H9 (cell line): ENCODE measurements at regions not wholly inside any gene's neighbourhood (a gene's known extent, or its start where the extent isn't known, plus 50 kb on each side); places are given as distances from the start of the nearest gene placed in this dataset.
A peak's percentile ranks its signal among the peaks of the same experiment; 100 is the strongest.

Experiments used
- DNase-seq: peaks from one replicate; pipeline ENCODE4 v3.0.0-alpha.2; 2017
- H2AFZ ChIP-seq: one replicate; pipeline ENCODE4 v1.6.1; 2013; ENCODE audit warnings: mild to moderate bottlenecking, low read length, control low read depth, moderate library complexity
- H2AK5ac ChIP-seq: 2 replicates; pipeline ENCODE4 v1.6.1; 2013; ENCODE audit warnings: low read length, control low read depth, mixed read lengths; ENCODE audit not compliant: insufficient read length
- H2BK120ac ChIP-seq: one replicate; pipeline ENCODE4 v1.6.1; 2013; ENCODE audit warnings: low read depth, mild to moderate bottlenecking, low read length, control low read depth, inconsistent platforms; ENCODE audit not compliant: poor library complexity, severe bottlenecking
- H2BK12ac ChIP-seq: 2 replicates; pipeline ENCODE4 v1.6.1; 2013; ENCODE audit warnings: low read length, control low read depth, mixed read lengths, low read depth; ENCODE audit not compliant: insufficient read length
- H2BK15ac ChIP-seq: 2 replicates; pipeline ENCODE4 v1.6.1; 2013; ENCODE audit warnings: low read depth, low read length, control low read depth
- H2BK20ac ChIP-seq: one replicate; pipeline ENCODE4 v1.6.1; 2013; ENCODE audit warnings: low read depth, mild to moderate bottlenecking, low read length, control low read depth, inconsistent platforms; ENCODE audit not compliant: poor library complexity, severe bottlenecking
- H2BK5ac ChIP-seq: 2 replicates; pipeline ENCODE4 v1.6.1; 2013; ENCODE audit warnings: low read length, control low read depth, mixed read lengths; ENCODE audit not compliant: insufficient read length
- H3K14ac ChIP-seq: 2 replicates; pipeline ENCODE4 v1.6.1; 2013; ENCODE audit warnings: low read length, control low read depth; ENCODE audit not compliant: insufficient read depth
- H3K18ac ChIP-seq: 2 replicates; pipeline ENCODE4 v1.6.1; 2013; ENCODE audit warnings: low read depth, mild to moderate bottlenecking, mixed read lengths, low read length, control low read depth; ENCODE audit not compliant: insufficient read length
- H3K23ac ChIP-seq: 2 replicates; pipeline ENCODE4 v1.6.1; 2013; ENCODE audit warnings: low read length, control low read depth, mixed read lengths, low read depth; ENCODE audit not compliant: insufficient read length
- H3K23me2 ChIP-seq: 2 replicates; pipeline ENCODE4 v1.6.1; 2013; ENCODE audit warnings: low read depth, mild to moderate bottlenecking, mixed read lengths, low read length, control low read depth; ENCODE audit not compliant: insufficient read length, poor library complexity, severe bottlenecking
- H3K27ac ChIP-seq: 2 replicates; pipeline ENCODE4 v1.5.1; 2013; ENCODE audit warnings: low read length, control low read depth, mixed read lengths, low read depth; ENCODE audit not compliant: insufficient read length
- H3K27me3 ChIP-seq: 2 replicates; pipeline ENCODE4 v1.6.1; 2013; ENCODE audit warnings: low read length, control low read depth, inconsistent platforms; ENCODE audit not compliant: insufficient read depth
- H3K4ac ChIP-seq: 2 replicates; pipeline ENCODE4 v1.6.1; 2013; ENCODE audit warnings: low read depth, mild to moderate bottlenecking, control low read depth, inconsistent platforms, low read length, moderate library complexity
- H3K4me1 ChIP-seq: 2 replicates; pipeline ENCODE4 v1.6.1; 2013; ENCODE audit warnings: low read length, control low read depth, inconsistent platforms; ENCODE audit not compliant: insufficient read depth
- H3K4me2 ChIP-seq: 2 replicates; pipeline ENCODE4 v1.6.1; 2013; ENCODE audit warnings: low read length, control low read depth, mixed read lengths; ENCODE audit not compliant: insufficient read length, insufficient read depth
- H3K56ac ChIP-seq: 2 replicates; pipeline ENCODE4 v1.6.1; 2013; ENCODE audit warnings: low read depth, mild to moderate bottlenecking, mixed read lengths, low read length, control low read depth; ENCODE audit not compliant: insufficient read length
- H3K79me1 ChIP-seq: 2 replicates; pipeline ENCODE4 v1.6.1; 2013; ENCODE audit warnings: low read depth, mild to moderate bottlenecking, moderate library complexity, low read length, control low read depth, inconsistent platforms; ENCODE audit not compliant: insufficient read depth, poor library complexity, severe bottlenecking
- H3K79me2 ChIP-seq: 2 replicates; pipeline ENCODE4 v1.6.1; 2013; ENCODE audit warnings: low read length, control low read depth, inconsistent platforms; ENCODE audit not compliant: insufficient read depth
- H3K9ac ChIP-seq: 2 replicates; pipeline ENCODE4 v1.6.1; 2013; ENCODE audit warnings: low read length, control low read depth, mixed read lengths; ENCODE audit not compliant: insufficient read length; ENCODE audit errors: extremely low read depth
- H3K9me3 ChIP-seq: one replicate; pipeline ENCODE4 v1.6.1; 2013; ENCODE audit warnings: low read depth, low read length, inconsistent platforms; ENCODE audit not compliant: control insufficient read depth
- H3T11ph ChIP-seq: one replicate; pipeline ENCODE4 v1.6.1; 2013; ENCODE audit warnings: mild to moderate bottlenecking, low read length, control low read depth, inconsistent platforms
- H4K20me1 ChIP-seq: one replicate; pipeline ENCODE4 v1.6.1; 2013; ENCODE audit not compliant: control insufficient read depth, insufficient read length, insufficient read depth
- H4K5ac ChIP-seq: 2 replicates; pipeline ENCODE4 v1.6.1; 2013; ENCODE audit warnings: low read depth, mild to moderate bottlenecking, mixed read lengths, low read length, control low read depth; ENCODE audit not compliant: insufficient read length
- H4K8ac ChIP-seq: replicated peaks from 2 replicates; pipeline ENCODE4 v1.6.1; 2013; ENCODE audit warnings: low read length, control low read depth, mixed read lengths, low read depth; ENCODE audit not compliant: insufficient read length
- H4K91ac ChIP-seq: 2 replicates; pipeline ENCODE4 v1.6.1; 2013; ENCODE audit warnings: low read depth, mild to moderate bottlenecking, moderate library complexity, mixed read lengths, low read length, control low read depth; ENCODE audit not compliant: insufficient read length
- H3K27ac Mint-ChIP-seq, 3 experiments: 2 replicates in 2 of 3; 3 replicates in 1 of 3; pipeline ENCODE4 v1.8.0; 2020 to 2021; ENCODE audit warnings: mixed read lengths in 3 of 3, mild to moderate bottlenecking in 1 of 3, moderate library complexity in 1 of 3
- H3K27me3 Mint-ChIP-seq: 2 replicates; pipeline ENCODE4 v1.8.0; 2021; ENCODE audit warnings: low read depth, mild to moderate bottlenecking, moderate library complexity, mixed read lengths
- H3K36me3 Mint-ChIP-seq, 3 experiments: 2 replicates in 2 of 3; 3 replicates in 1 of 3; pipeline ENCODE4 v1.8.0; 2020 to 2021; ENCODE audit warnings: low read depth in 3 of 3, mixed read lengths in 3 of 3; ENCODE audit not compliant: insufficient read depth in 1 of 3
- H3K4me1 Mint-ChIP-seq, 2 experiments: 2 replicates each; pipeline ENCODE4 v1.8.0; 2020; ENCODE audit warnings: mixed read lengths in 2 of 2
- H3K4me3 Mint-ChIP-seq, 2 experiments: 2 replicates in 1 of 2; 3 replicates in 1 of 2; pipeline ENCODE4 v1.8.0; 2020 to 2021; ENCODE audit warnings: mild to moderate bottlenecking in 2 of 2, mixed read lengths in 2 of 2, moderate library complexity in 1 of 2
- H3K9me3 Mint-ChIP-seq, 2 experiments: 2 replicates in 1 of 2; 3 replicates in 1 of 2; pipeline ENCODE4 v1.8.0; 2020; ENCODE audit warnings: mild to moderate bottlenecking in 2 of 2, mixed read lengths in 2 of 2, moderate library complexity in 1 of 2
- WGBS: extraction: QIAGEN DNeasy Blood & Tissue Kit; methylation state at CpG from one replicate; pipeline ENCODE4 v1.1.7; 2013; ENCODE audit warnings: missing lambda C conversion rate, low lambda C conversion rate, mixed read lengths; ENCODE audit not compliant: insufficient read length; ENCODE audit errors: extremely low coverage; 5-methylcytosine and 5-hydroxymethylcytosine counted together
- TF ChIP-seq, protein P1 (sequence below): fragments of 200-600 bp; sonication (generic); conservative IDR thresholded peaks from 3 replicates; pipeline ENCODE4 v1.8.0; 2021; ENCODE audit warnings: antibody characterized with exemption, mild to moderate bottlenecking

DNA sequence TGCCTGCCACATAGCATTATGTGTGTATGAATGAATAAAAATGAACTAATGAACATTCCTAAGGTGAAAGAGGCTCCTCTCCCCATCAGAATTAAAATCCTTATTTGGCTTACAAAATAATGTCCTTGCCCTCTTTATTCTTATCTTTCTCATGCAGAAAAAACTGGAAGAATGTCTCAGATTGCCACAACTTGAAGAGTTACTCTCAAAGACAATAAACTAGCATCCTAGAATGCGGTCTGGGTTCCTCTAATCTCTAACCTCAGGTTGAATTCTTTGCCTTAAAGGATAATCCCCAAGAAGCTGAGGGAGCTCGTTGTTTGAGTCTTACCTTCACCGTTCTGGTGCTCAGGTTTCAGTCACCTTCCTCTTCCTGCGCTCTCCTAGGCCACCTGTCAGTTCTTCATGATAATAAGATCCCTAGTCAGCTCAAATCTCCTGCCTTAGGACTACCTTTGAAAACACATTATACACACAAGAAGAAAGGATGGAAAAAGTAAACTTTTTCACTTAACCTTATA, 147.1 kb downstream of the PHLDA1 start:
- Histone ChIP-seq H3K9me3 (no peaks in the 10 kb centered on the region), H3K79me1 (no peaks in the 10 kb centered on the region), H2BK15ac (no peak overlapping the region), H3K27me3 (no peaks in the 10 kb centered on the region), H2AK5ac (no peak overlapping the region), H3K23ac (no peak overlapping the region), H2BK5ac (no peak overlapping the region), H2BK20ac (no peak overlapping the region), H4K91ac (no peak overlapping the region), H3K14ac (no peak overlapping the region), H3K56ac (no peak overlapping the region), H4K8ac (no peak overlapping the region), H3K23me2 (no peaks in the 10 kb centered on the region), H2BK120ac (no peak overlapping the region), H2AFZ (no peak overlapping the region), H3K18ac (no peak overlapping the region), H3K27ac (no peak overlapping the region), H3K9ac (no peak overlapping the region), H3K79me2 (no peaks in the 10 kb centered on the region), H2BK12ac (no peak overlapping the region), H4K20me1 (no peaks in the 10 kb centered on the region), H3K4ac (no peak overlapping the region), H3K4me1 (peaks cover 7% of the 10 kb centered on the region), H3T11ph (no peak overlapping the region), H4K5ac (no peak overlapping the region), H3K4me2 (no peak overlapping the region)
- H3K4me3 Mint-ChIP-seq = no peak overlapping the region
- peaks cover 40 to 61% of the 10 kb centered on the region in 2 experiments for H3K4me1 Mint-ChIP-seq
- H3K36me3 Mint-ChIP-seq = no peaks in the 10 kb centered on the region
- H3K27me3 Mint-ChIP-seq = no peaks in the 10 kb centered on the region
- WGBS = no CpG with 5 or more reads among the region's 4 CpGs
- peak overlapping the region in 1 of 3 experiments; percentile 85; a peak in 2 of 7 replicates for H3K27ac Mint-ChIP-seq
- no peak for DNase-seq
- TF ChIP-seq, protein P1, sequence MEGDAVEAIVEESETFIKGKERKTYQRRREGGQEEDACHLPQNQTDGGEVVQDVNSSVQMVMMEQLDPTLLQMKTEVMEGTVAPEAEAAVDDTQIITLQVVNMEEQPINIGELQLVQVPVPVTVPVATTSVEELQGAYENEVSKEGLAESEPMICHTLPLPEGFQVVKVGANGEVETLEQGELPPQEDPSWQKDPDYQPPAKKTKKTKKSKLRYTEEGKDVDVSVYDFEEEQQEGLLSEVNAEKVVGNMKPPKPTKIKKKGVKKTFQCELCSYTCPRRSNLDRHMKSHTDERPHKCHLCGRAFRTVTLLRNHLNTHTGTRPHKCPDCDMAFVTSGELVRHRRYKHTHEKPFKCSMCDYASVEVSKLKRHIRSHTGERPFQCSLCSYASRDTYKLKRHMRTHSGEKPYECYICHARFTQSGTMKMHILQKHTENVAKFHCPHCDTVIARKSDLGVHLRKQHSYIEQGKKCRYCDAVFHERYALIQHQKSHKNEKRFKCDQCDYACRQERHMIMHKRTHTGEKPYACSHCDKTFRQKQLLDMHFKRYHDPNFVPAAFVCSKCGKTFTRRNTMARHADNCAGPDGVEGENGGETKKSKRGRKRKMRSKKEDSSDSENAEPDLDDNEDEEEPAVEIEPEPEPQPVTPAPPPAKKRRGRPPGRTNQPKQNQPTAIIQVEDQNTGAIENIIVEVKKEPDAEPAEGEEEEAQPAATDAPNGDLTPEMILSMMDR = no peak
- no peaks in the 10 kb centered on the region for H3K9me3 Mint-ChIP-seq
